Retinal pigment epithelial cell (primary cell): ENCODE measurements at regions not wholly inside any gene's neighbourhood (a gene's known extent, or its start where the extent isn't known, plus 50 kb on each side); places are given as distances from the start of the nearest gene placed in this dataset.
"Not testable (repeated sequence)": the region's sequence is repeated elsewhere in the genome, so short reads cannot be mapped to it uniquely, and the experiment has no call there.

Experiments
- DNase-seq: peaks from one replicate; pipeline ENCODE4 v3.0.0-alpha.2; 2010; ENCODE audit warnings: low read depth
- H3K4me3 ChIP-seq: 2 replicates; pipeline ENCODE4 v1.5.1; 2011; ENCODE audit warnings: mild to moderate bottlenecking, low read length, control low read depth, moderate library complexity
- TF ChIP-seq, protein P1 (sequence below): conservative IDR thresholded peaks from 2 replicates; pipeline ENCODE4 v1.5.1; 2011; ENCODE audit warnings: low read depth, low read length, control low read depth, inconsistent platforms

GRCh38 chr6:144372116-144372515 is 87.0 kb downstream of the UTRN start:
- TF ChIP-seq, protein P1, sequence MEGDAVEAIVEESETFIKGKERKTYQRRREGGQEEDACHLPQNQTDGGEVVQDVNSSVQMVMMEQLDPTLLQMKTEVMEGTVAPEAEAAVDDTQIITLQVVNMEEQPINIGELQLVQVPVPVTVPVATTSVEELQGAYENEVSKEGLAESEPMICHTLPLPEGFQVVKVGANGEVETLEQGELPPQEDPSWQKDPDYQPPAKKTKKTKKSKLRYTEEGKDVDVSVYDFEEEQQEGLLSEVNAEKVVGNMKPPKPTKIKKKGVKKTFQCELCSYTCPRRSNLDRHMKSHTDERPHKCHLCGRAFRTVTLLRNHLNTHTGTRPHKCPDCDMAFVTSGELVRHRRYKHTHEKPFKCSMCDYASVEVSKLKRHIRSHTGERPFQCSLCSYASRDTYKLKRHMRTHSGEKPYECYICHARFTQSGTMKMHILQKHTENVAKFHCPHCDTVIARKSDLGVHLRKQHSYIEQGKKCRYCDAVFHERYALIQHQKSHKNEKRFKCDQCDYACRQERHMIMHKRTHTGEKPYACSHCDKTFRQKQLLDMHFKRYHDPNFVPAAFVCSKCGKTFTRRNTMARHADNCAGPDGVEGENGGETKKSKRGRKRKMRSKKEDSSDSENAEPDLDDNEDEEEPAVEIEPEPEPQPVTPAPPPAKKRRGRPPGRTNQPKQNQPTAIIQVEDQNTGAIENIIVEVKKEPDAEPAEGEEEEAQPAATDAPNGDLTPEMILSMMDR: no peak
- H3K4me3 ChIP-seq: no peak overlapping the region
- no peak for DNase-seq

- TF ChIP-seq, protein P1: no peak
- H3K4me3 ChIP-seq: no peak overlapping the region
- no peak for DNase-seq
Observed at GRCh38 chr6:144372611-144373594, 87.8 kb downstream of the UTRN start.

- not testable (repeated sequence) for DNase-seq
Observed at GRCh38 chr6:144374525-144374924, 89.4 kb downstream of the UTRN start.

GRCh38 chr6:144377586-144378210 is 92.6 kb downstream of the UTRN start:
- TF ChIP-seq, protein P1: no peak
- no peak for DNase-seq
- no peak overlapping the region for H3K4me3 ChIP-seq

More at GRCh38 chr6:144374525-144374924, 89.4 kb downstream of the UTRN start:
- not testable (repeated sequence) for H3K4me3 ChIP-seq

DNA sequence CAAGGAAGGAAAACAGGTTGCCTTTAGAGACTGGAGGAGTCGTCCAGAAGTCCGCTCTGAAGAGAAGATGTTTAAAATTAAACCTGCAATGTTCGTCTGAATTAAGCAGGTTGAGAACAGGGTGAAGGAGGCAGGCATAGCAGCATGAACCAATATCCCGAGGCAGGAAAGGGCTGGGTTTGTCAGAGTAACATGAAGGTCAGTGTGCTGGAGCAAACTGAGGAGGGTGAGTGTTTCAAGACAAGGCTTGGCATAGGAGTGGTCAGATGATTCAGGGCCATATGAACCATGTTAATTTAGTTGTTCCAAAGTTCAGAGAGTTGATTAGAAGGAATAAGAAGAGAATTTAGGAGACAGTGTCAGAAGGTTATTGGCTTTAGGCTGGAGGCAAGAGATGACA is 93.3 kb downstream of the UTRN start:
- H3K4me3 ChIP-seq: no peak overlapping the region
- TF ChIP-seq, protein P1: no peak
- DNase-seq: no peak

- TF ChIP-seq, protein P1: no peak
- no peak overlapping the region for H3K4me3 ChIP-seq
- no peak for DNase-seq
Observed at GRCh38 chr6:144379356-144379755, 94.2 kb downstream of the UTRN start.

DNA sequence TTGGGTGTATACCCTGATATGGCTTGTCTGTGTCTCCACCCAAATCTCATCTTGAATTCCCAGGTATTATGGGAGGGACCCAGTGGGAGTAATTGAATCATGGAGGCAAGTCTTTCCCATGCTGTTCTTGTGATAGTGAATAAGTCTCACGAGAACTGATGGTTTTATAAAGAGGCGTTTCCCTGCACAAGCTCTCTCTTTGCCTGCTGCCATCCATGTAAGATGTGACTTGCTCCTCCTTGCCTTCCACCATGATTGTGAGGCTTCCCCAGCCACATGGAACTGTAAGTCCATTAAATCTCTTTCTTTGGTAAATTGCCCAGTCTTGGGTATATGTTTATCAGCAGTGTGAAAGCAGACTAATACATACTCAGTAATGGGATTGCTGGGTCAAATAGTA is 96.4 kb downstream of the UTRN start:
- DNase-seq: not testable (repeated sequence)

GRCh38 chr6:144383336-144383735 is 98.2 kb downstream of the UTRN start:
- TF ChIP-seq, protein P1: no peak
- H3K4me3 ChIP-seq: no peak overlapping the region
- DNase-seq: no peak

More for the DNA sequence above, 96.4 kb downstream of the UTRN start:
- H3K4me3 ChIP-seq: not testable (repeated sequence)
